Heart right ventricle (tissue), 16 donors: ENCODE measurements at regions not wholly inside any gene's neighbourhood (a gene's known extent, or its start where the extent isn't known, plus 50 kb on each side); places are given as distances from the start of the nearest gene placed in this dataset.

Experiments
- ATAC-seq, 8 donors: fragments of 200-7000 bp; cut with Tn5 transposase; one replicate each; pipeline ENCODE4 v1.9.1; 2020; ENCODE audit warnings: mild to moderate bottlenecking in 8 of 8, moderate library complexity in 8 of 8, moderate number of reproducible peaks in 1 of 8
- DNase-seq, 2 donors: peaks; one replicate each; pipeline ENCODE4 v3.0.0-alpha.2; 2020
- H3K27ac ChIP-seq, 10 donors: fragments of 200-600 bp; sonication (generic) in 2 of 10; one replicate each; pipeline versions ENCODE4 v1.5.0 to v1.8.0; 2020 to 2022; ENCODE audit warnings: mild to moderate bottlenecking in 3 of 10
- H3K27me3 ChIP-seq, 7 donors: fragments of 200-600 bp; one replicate each; pipeline ENCODE4 v1.8.0; 2021 to 2022; ENCODE audit warnings: mild to moderate bottlenecking in 2 of 7
- H3K36me3 ChIP-seq, 9 donors: fragments of 200-600 bp; sonication (generic) in 1 of 9; one replicate each; pipeline versions ENCODE4 v1.5.0 to v1.8.0; 2020 to 2022; ENCODE audit warnings: mild to moderate bottlenecking in 2 of 9
- H3K4me1 ChIP-seq, 9 donors: fragments of 200-600 bp; sonication (generic) in 1 of 9; one replicate each; pipeline versions ENCODE4 v1.5.0 to v1.8.0; 2020 to 2022; ENCODE audit warnings: mild to moderate bottlenecking in 4 of 9
- H3K4me3 ChIP-seq, 10 donors: fragments of 200-600 bp; sonication (generic) in 2 of 10; one replicate each; pipeline versions ENCODE4 v1.5.0 to v1.8.0; 2020 to 2022; ENCODE audit warnings: mild to moderate bottlenecking in 7 of 10, moderate library complexity in 2 of 10
- H3K9me3 ChIP-seq, 11 donors: fragments of 200-600 bp in 10 of 11; sonication (generic) in 2 of 11; one replicate each; pipeline versions ENCODE4 v1.5.0 to v1.8.0; 2013 to 2022; ENCODE audit warnings: mild to moderate bottlenecking in 2 of 11, control low read depth in 1 of 11, moderate library complexity in 1 of 11
- CTCF ChIP-seq, 9 donors: fragments of 200-600 bp; sonication (generic) in 2 of 9; IDR thresholded peaks; one replicate each; pipeline versions ENCODE4 v1.5.0 to v1.8.0; 2021 to 2022; ENCODE audit warnings: antibody characterized with exemption in 9 of 9, mild to moderate bottlenecking in 5 of 9, moderate library complexity in 1 of 9
- WGBS, 2 donors: extraction: QIAGEN DNeasy Blood & Tissue Kit; methylation state at CpG; one replicate each; pipeline ENCODE4 v1.1.7; 2013; ENCODE audit warnings: inconsistent platforms in 1 of 2; 5-methylcytosine and 5-hydroxymethylcytosine counted together
- intact Hi-C, 10 donors: fragments of 100-400 bp; cut with DNase I; formaldehyde crosslinking; loops; one replicate each; pipeline versions ENCODE4 v1.11.1 to v1.14.2; 2022
- donor health status: Arrhythmogenic right ventricular cardiomyopathy.
- donor health status: ischemic (EF 13 %, LVEDD 7.1; RV severe dilation, severe dysfunction).
- donor health status: healthy with polysubstance abuse.
- donor health status: DM: no; HTN: yes; CAD: no.
- donor health status: DM: no; HTN: no; CAD: no.
- donor health status: ischemic (EF 25% LVEDD 6.9; RV normal size, moderate dysfunction).
- donor health status: ischemic (EF 25% LVEDD 5.7; RV mildly dilated, moderate dysfunction).
- donor health status: healthy.
- donor health status: DM: yes; HTN: yes; CAD: no.
- donor health status: Ischemic cardiomyopathy.
- donor health status: ischemic (EF 35%, LVEDD 5.7; RV mildly dilated, moderate dysfunction).
- donor health status: nonischemic (EF 11% LVEDD 7.7; RV severe dilation, severe dysfunction).
- donor health status: DM: yes; HTN: yes; CAD: no.
- donor health status: PGD.
- donor health status: ischemic (EF 29% LVEDD 5.4; RV normal size, mild dysfunction).
- donor health status: nonischemic (EF 23%, LVEDD 6.1; RV moderate dilation, normal function).

DNA sequence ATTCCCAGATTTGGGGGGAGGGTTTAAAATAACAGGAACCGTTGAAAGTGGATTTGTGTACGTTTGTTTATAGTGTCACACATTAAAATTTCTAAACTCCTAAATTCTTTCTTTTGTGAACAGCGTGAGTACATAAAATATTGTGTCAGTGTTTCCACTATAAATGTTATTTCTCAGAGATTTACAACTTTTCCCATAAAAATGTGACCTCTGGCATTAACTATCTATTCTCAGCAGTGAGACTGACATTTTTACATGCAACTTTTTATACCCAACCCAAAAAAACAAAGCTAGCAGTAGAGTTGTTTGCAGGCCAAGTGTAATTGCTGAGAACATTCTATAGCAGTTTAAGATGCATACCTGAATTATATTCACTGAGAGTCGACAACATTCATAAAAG is 757.0 kb upstream of the ADAMTS16 start:
- Histone ChIP-seq H3K36me3 (no peaks in the 10 kb centered on the region), H3K4me1 (no peaks in the 10 kb centered on the region), H3K4me3 (no peak overlapping the region), H3K27ac (no peak overlapping the region), H3K27me3 (no peaks in the 10 kb centered on the region), H3K9me3 (peaks cover 0 to 4% (median 0%) of the 10 kb centered on the region in 11 donors)
- no peak for TF ChIP-seq CTCF (IDR thresholded peaks at IDR 0.05)
- ATAC-seq (no peak), DNase-seq (no peak)
- intact Hi-C loops: no loop called here
- 73 to 75% methylated on average over 4 of the region's 4 CpGs for WGBS, 2 donors

DNA sequence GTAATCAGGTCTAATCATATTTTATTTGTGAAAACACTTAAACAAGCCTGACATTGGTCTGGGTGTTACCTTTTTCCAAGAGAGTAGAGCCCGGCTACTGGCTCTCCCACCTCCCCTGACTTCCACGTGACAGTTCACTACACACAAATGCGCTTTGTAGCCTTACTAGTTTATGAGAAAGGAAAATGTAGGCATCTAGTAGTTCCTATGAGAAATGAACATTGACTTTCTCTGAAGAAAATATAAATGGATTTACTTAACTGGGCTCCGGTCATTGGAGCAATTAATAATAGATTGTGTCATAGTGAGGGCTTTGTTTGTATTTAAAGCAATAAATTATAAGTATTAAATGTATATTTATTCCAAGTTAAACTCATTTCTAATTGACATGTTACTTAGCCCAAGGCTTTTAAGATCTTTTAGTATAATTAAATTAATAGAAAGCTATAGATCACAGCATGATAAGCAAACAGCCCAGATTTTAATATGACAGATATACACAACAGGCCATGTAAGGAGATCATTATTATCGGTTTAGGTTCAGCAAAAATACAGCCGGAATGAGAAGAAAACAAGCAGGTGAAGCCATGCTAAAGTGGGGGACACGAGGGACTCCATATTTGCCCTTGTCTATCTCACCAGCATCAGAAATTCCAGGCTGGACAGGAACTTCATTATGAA is 756.5 kb upstream of the ADAMTS16 start:
- H3K36me3 ChIP-seq: no peaks in the 10 kb centered on the region
- H3K4me3 ChIP-seq: no peak overlapping the region
- ATAC-seq (no peak), DNase-seq (no peak)
- no peaks in the 10 kb centered on the region for H3K4me1 ChIP-seq
- H3K27ac ChIP-seq: no peak overlapping the region
- peaks cover 0 to 4% (median 0%) of the 10 kb centered on the region in 11 donors for H3K9me3 ChIP-seq
- intact Hi-C loops: no loop called here
- TF ChIP-seq CTCF (IDR thresholded peaks at IDR 0.05): no peak
- no peaks in the 10 kb centered on the region for H3K27me3 ChIP-seq
- 84% methylated on average over 7 of the region's 7 CpGs for WGBS, 2 donors

DNA sequence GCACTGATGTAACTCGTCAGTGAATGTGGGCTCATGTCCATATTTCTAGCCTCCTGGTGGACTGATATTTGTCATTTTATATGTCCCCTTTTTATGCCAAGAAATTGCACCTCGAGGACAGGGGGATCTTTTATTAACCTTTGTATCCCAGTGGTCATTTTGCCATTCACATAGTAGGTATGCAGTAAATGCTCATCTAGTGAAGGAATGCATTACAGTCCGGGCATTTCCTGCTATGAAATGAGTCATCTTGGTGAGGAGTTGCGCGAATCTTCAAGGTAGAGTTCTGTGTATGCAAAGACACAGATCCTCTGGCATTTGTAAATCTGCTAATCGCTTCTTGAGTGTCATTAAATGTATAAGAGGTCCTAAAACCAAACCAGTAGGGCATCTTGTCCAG is 755.5 kb upstream of the ADAMTS16 start:
- Histone ChIP-seq H3K27ac (no peak overlapping the region), H3K27me3 (no peaks in the 10 kb centered on the region), H3K36me3 (no peaks in the 10 kb centered on the region), H3K4me3 (no peak overlapping the region), H3K9me3 (peaks cover 0 to 5% (median 0%) of the 10 kb centered on the region in 11 donors), H3K4me1 (no peaks in the 10 kb centered on the region)
- TF ChIP-seq CTCF (IDR thresholded peaks at IDR 0.05): no peak
- no peak for DNase-seq
- WGBS, 2 donors: 68 to 73% methylated on average over 6 of the region's 6 CpGs
- intact Hi-C loops: no loop called here
- ATAC-seq: no peak

DNA sequence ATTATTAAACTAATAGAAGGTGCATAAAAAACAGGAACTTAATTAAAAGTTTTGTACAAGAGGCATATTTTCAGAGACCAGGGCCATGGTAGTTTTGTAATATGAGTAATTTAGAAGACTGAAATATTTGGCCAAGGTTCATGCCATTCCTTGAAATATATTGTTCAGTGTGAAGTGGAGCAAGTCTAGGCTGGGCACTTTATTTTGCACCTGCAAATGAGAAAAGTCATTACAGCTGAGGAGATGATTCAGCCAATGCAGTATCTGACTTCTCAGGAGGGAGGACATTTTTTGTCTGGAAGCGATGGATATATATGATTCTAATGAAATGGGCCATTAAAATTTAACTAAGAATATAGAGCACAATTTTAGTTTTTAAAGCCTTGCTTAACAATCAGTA is 754.0 kb upstream of the ADAMTS16 start:
- Histone ChIP-seq H3K9me3 (peaks cover 0 to 15% (median 4%) of the 10 kb centered on the region in 11 donors), H3K27me3 (no peaks in the 10 kb centered on the region), H3K27ac (no peak overlapping the region), H3K4me1 (no peaks in the 10 kb centered on the region), H3K4me3 (no peak overlapping the region), H3K36me3 (no peaks in the 10 kb centered on the region)
- 92% methylated on average over 1 of the region's 1 CpG for WGBS, 2 donors
- ATAC-seq (no peak), DNase-seq (no peak)
- intact Hi-C loops: no loop called here
- no peak for TF ChIP-seq CTCF (IDR thresholded peaks at IDR 0.05)
